Activated T-cell treated with anti-CD3 and anti-CD28 coated beads, Interleukin-2, amount 50 U/mL, for 24 hours (primary cell): ENCODE measurements at regions not wholly inside any gene's neighbourhood (a gene's known extent, or its start where the extent isn't known, plus 50 kb on each side); places are given as distances from the start of the nearest gene placed in this dataset.

Experiments
- DNase-seq: peaks from one replicate; pipeline ENCODE4 v3.0.0-alpha.2; 2020
- H3K27ac Mint-ChIP-seq: 2 replicates; pipeline ENCODE4 v1.8.0; 2020; ENCODE audit warnings: mild to moderate bottlenecking, mixed read lengths
- H3K27me3 Mint-ChIP-seq: 2 replicates; pipeline ENCODE4 v1.8.0; 2020; ENCODE audit warnings: mixed read lengths
- H3K36me3 Mint-ChIP-seq: 2 replicates; pipeline ENCODE4 v1.8.0; 2020; ENCODE audit warnings: low read depth, mixed read lengths
- H3K4me1 Mint-ChIP-seq: 2 replicates; pipeline ENCODE4 v1.8.0; 2020; ENCODE audit warnings: low read depth, mixed read lengths
- H3K4me3 Mint-ChIP-seq: 2 replicates; pipeline ENCODE4 v1.8.0; 2020; ENCODE audit warnings: mild to moderate bottlenecking, moderate library complexity, mixed read lengths
- H3K9me3 Mint-ChIP-seq: 2 replicates; pipeline ENCODE4 v1.8.0; 2020; ENCODE audit warnings: mixed read lengths

DNA sequence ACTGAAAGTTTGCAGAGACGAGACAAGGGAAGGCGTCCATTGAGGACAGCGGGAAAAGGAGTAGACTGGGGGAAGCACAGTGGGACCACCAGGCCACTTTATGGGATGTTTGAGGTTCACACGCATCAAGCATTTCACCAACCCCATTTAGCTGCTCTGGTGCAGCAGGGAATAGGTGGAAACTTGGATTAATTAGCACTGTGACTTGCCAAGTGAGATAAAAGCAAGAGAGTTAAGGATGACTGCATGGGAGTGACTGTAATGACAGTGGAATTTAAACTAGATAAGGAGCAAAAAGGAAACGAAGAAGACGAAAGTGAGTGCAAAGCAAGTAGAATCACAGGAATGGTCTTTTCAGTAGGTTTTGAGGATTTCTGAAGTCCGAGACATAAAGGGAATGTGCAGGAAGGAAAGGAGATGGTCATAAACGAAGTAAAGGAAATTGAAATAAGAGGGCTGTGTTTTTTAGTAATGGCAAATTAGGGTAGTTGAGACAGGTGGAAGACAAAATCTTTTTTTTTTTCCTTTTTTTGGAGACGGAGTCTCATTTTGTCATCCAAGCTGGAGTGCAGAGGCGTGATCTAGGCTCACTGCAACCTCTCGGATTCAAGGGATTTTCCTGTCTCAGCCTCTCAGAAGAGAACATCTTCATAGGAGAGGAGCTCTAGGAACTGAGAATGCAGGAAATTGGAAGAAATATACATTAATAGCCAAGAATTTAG, 119.0 kb upstream of the MAP9 start:
- Mint-ChIP-seq H3K4me3 (no peak overlapping the region), H3K4me1 (no peaks in the 10 kb centered on the region), H3K9me3 (no peaks in the 10 kb centered on the region), H3K27ac (no peak overlapping the region), H3K27me3 (peaks cover 9% of the 10 kb centered on the region), H3K36me3 (no peaks in the 10 kb centered on the region)
- no peak for DNase-seq

GRCh38 chr4:155494037-155494718, 117.4 kb upstream of the MAP9 start:
- Mint-ChIP-seq H3K27ac (no peak overlapping the region), H3K4me1 (no peaks in the 10 kb centered on the region), H3K9me3 (no peaks in the 10 kb centered on the region), H3K4me3 (no peak overlapping the region), H3K27me3 (peaks cover 9% of the 10 kb centered on the region), H3K36me3 (no peaks in the 10 kb centered on the region)
- DNase-seq = no peak

GRCh38 chr4:155491336-155492120, 114.8 kb upstream of the MAP9 start:
- no peaks in the 10 kb centered on the region for H3K36me3 Mint-ChIP-seq
- H3K4me1 Mint-ChIP-seq = no peaks in the 10 kb centered on the region
- no peak for DNase-seq
- H3K27ac Mint-ChIP-seq = no peak overlapping the region
- H3K9me3 Mint-ChIP-seq = no peaks in the 10 kb centered on the region
- no peak overlapping the region for H3K4me3 Mint-ChIP-seq
- H3K27me3 Mint-ChIP-seq = peaks cover 9% of the 10 kb centered on the region

- no peak overlapping the region for H3K27ac Mint-ChIP-seq
- no peaks in the 10 kb centered on the region for H3K27me3 Mint-ChIP-seq
- no peak for DNase-seq
- H3K9me3 Mint-ChIP-seq = no peaks in the 10 kb centered on the region
- no peaks in the 10 kb centered on the region for H3K36me3 Mint-ChIP-seq
- H3K4me3 Mint-ChIP-seq = no peak overlapping the region
- H3K4me1 Mint-ChIP-seq = no peaks in the 10 kb centered on the region
Observed at GRCh38 chr4:155489271-155489670, 112.5 kb upstream of the MAP9 start.

GRCh38 chr4:155488691-155489090, 111.9 kb upstream of the MAP9 start:
- Mint-ChIP-seq H3K9me3 (no peaks in the 10 kb centered on the region), H3K4me3 (no peak overlapping the region), H3K27me3 (no peaks in the 10 kb centered on the region), H3K36me3 (no peaks in the 10 kb centered on the region), H3K4me1 (no peaks in the 10 kb centered on the region), H3K27ac (no peak overlapping the region)
- DNase-seq = no peak

- H3K36me3 Mint-ChIP-seq = no peaks in the 10 kb centered on the region
- no peak overlapping the region for H3K4me3 Mint-ChIP-seq
- no peaks in the 10 kb centered on the region for H3K4me1 Mint-ChIP-seq
- no peak for DNase-seq
- H3K9me3 Mint-ChIP-seq = no peaks in the 10 kb centered on the region
- no peak overlapping the region for H3K27ac Mint-ChIP-seq
- H3K27me3 Mint-ChIP-seq = no peaks in the 10 kb centered on the region
Observed at GRCh38 chr4:155487210-155487609, 110.4 kb upstream of the MAP9 start.

GRCh38 chr4:155481150-155481549, 104.4 kb upstream of the MAP9 start:
- Mint-ChIP-seq H3K27me3 (no peaks in the 10 kb centered on the region), H3K4me1 (no peaks in the 10 kb centered on the region), H3K36me3 (no peaks in the 10 kb centered on the region), H3K27ac (no peak overlapping the region), H3K9me3 (no peaks in the 10 kb centered on the region), H3K4me3 (no peak overlapping the region)
- DNase-seq = no peak

DNA sequence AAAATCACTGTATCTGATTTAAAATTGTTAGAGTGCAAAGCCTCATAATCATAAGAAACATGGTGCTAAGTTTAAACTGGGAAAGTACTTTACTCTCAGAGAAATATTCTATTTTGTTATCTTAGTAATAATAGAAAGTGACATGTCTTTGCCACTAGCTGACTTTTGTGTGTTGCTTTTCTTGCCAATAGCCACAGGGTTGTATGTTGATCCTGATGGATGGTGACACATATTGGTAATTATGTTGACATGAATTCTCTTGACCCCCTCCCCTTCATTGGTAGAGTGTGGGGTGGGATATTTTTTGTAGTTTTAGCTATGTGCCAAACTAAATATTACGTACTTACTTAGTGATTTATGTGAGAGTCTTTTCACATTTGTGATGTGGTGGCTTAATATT, 103.1 kb upstream of the MAP9 start:
- H3K9me3 Mint-ChIP-seq = no peaks in the 10 kb centered on the region
- H3K27ac Mint-ChIP-seq = no peak overlapping the region
- DNase-seq = no peak
- H3K27me3 Mint-ChIP-seq = no peaks in the 10 kb centered on the region
- H3K4me3 Mint-ChIP-seq = no peak overlapping the region
- H3K4me1 Mint-ChIP-seq = no peaks in the 10 kb centered on the region
- H3K36me3 Mint-ChIP-seq = no peaks in the 10 kb centered on the region

DNA sequence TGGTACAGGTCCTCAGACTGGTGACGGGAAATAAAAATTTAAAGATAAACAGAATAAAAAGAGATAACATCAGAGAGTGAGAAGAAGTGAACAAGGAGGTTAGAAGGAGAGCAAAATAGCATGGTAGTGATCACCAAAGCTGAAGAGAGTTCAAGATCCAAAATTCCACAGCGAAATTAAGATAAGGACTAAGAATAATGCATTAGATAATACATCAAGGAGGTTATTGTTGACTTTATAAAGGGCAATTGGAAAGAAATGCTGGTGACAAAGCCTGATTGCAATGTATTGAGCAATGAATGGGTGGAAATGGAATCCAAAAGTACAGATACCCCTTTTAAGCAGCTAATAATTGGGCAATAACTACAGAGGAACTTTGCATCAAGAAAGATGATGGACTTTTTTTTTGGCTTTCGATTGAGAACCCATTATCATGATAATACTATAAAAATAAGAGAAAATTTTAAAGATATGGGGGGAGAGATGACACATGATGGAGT, 101.6 kb upstream of the MAP9 start:
- no peak for DNase-seq
- no peaks in the 10 kb centered on the region for H3K27me3 Mint-ChIP-seq
- no peaks in the 10 kb centered on the region for H3K4me1 Mint-ChIP-seq
- no peaks in the 10 kb centered on the region for H3K36me3 Mint-ChIP-seq
- no peaks in the 10 kb centered on the region for H3K9me3 Mint-ChIP-seq
- H3K4me3 Mint-ChIP-seq = no peak overlapping the region
- no peak overlapping the region for H3K27ac Mint-ChIP-seq

GRCh38 chr4:155474758-155475157, 98.0 kb upstream of the MAP9 start:
- Mint-ChIP-seq H3K36me3 (no peaks in the 10 kb centered on the region), H3K9me3 (no peaks in the 10 kb centered on the region), H3K27me3 (peaks cover 13% of the 10 kb centered on the region), H3K27ac (no peak overlapping the region), H3K4me1 (no peaks in the 10 kb centered on the region), H3K4me3 (no peak overlapping the region)
- DNase-seq = no peak

- H3K27ac Mint-ChIP-seq = no peak overlapping the region
- DNase-seq = no peak
- no peaks in the 10 kb centered on the region for H3K9me3 Mint-ChIP-seq
- H3K27me3 Mint-ChIP-seq = peaks cover 13% of the 10 kb centered on the region
- no peaks in the 10 kb centered on the region for H3K36me3 Mint-ChIP-seq
- H3K4me1 Mint-ChIP-seq = no peaks in the 10 kb centered on the region
- no peak overlapping the region for H3K4me3 Mint-ChIP-seq
Observed at GRCh38 chr4:155473420-155474095, 96.8 kb upstream of the MAP9 start.

DNA sequence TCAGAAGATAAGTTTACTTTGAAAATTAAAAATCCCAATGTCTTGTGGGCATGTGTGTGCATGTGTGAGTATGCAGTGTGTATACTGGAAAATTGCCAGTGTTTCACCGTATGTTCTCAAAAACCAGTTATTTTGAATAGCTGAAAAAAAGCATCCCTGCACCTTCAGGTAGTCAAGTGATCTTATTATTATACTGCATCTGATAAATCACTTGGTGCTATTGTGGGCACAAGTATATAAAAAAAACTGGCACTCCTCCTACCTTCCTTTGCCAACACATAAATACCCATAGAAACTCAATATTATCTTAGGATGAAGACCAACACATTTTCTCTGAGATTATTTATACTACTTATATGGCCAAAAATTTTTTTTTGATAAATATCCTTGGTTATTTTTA, 91.5 kb upstream of the MAP9 start:
- no peaks in the 10 kb centered on the region for H3K4me1 Mint-ChIP-seq
- no peaks in the 10 kb centered on the region for H3K36me3 Mint-ChIP-seq
- no peak overlapping the region for H3K27ac Mint-ChIP-seq
- DNase-seq = no peak
- no peak overlapping the region for H3K4me3 Mint-ChIP-seq
- H3K27me3 Mint-ChIP-seq = peaks cover 13% of the 10 kb centered on the region
- H3K9me3 Mint-ChIP-seq = no peaks in the 10 kb centered on the region

DNA sequence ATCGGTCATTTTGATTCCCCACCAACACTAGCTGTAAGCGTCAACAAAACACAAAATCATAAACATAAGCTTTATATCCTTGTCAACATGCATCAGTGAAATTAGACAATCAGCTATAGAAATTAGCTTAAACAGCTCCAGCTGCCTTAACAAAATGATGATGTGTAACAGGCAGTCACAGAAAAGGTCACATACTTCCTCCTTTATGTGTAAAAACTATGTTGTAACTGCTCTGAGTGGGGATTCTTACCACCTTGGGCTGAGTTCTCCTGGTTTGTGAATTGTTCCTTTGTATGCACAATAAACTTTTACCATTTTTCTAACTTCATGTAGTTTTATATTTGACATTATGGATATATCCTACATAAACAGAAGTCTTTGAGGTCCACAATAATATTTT, 73.9 kb upstream of the MAP9 start:
- Mint-ChIP-seq H3K36me3 (no peaks in the 10 kb centered on the region), H3K27ac (no peak overlapping the region), H3K4me3 (no peak overlapping the region), H3K4me1 (no peaks in the 10 kb centered on the region), H3K27me3 (peaks cover 3% of the 10 kb centered on the region), H3K9me3 (no peaks in the 10 kb centered on the region)
- DNase-seq = no peak

DNA sequence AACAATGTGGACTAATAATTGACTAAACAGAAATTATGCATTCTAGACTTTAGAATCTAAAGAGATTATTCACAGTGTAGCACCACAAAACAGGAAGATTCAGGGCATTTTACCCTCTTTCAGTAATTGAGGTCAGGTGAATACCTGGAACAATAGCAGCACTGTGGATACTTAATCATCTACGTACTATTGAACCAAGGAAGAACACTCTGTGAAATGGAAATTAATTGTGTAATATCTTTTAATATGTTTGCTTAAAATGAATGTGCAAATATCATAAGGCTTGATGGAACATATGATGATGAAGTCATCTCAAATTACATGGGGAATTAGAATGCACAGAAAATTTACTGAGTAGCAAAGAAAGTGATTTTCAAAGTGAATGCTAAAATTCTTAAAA, 68.5 kb upstream of the MAP9 start:
- H3K27ac Mint-ChIP-seq = no peak overlapping the region
- no peaks in the 10 kb centered on the region for H3K36me3 Mint-ChIP-seq
- no peaks in the 10 kb centered on the region for H3K9me3 Mint-ChIP-seq
- DNase-seq = no peak
- H3K4me1 Mint-ChIP-seq = peaks cover 4% of the 10 kb centered on the region
- no peak overlapping the region for H3K4me3 Mint-ChIP-seq
- peaks cover 16% of the 10 kb centered on the region for H3K27me3 Mint-ChIP-seq
